HepG2 (cell line): ENCODE measurements at regions not wholly inside any gene's neighbourhood (a gene's known extent, or its start where the extent isn't known, plus 50 kb on each side); places are given as distances from the start of the nearest gene placed in this dataset.

ENCODE experiments used
- BRD4 ChIP-seq: sonication (generic); formaldehyde crosslinking; IDR thresholded peaks from 2 replicates; pipeline ENCODE4 v1.4.0; 2020; ENCODE audit warnings: missing genetic modification reagents
- CBFB ChIP-seq: sonication (generic); formaldehyde crosslinking; IDR thresholded peaks from 2 replicates; pipeline ENCODE4 v1.4.0; 2020; ENCODE audit warnings: missing genetic modification reagents
- EZH2 ChIP-seq: conservative IDR thresholded peaks from 2 replicates; pipeline ENCODE4 v1.6.1; 2012; ENCODE audit warnings: mild to moderate bottlenecking, low read depth, low read length, moderate library complexity
- HNRNPUL1 ChIP-seq: fragments of 200-400 bp; formaldehyde crosslinking; IDR thresholded peaks from 2 replicates; pipeline ENCODE4 v1.6.1; 2017; ENCODE audit warnings: low read depth, mild to moderate bottlenecking, low read length, moderate library complexity
- MAFK ChIP-seq, 2 experiments: IDR thresholded peaks in 1 of 2; conservative IDR thresholded peaks in 1 of 2; 2 replicates each; pipeline ENCODE4 v1.6.1; 2011; ENCODE audit warnings: improper control_type of control experiment in 2 of 2, low read length in 2 of 2
- MAZ ChIP-seq, 2 experiments: sonication (generic) in 1 of 2; formaldehyde crosslinking in 1 of 2; IDR thresholded peaks; 2 replicates each; pipeline versions ENCODE4 v1.5.0 to v1.6.1; 2012 to 2020; ENCODE audit warnings: low read depth in 2 of 2, mild to moderate bottlenecking in 2 of 2, borderline replicate concordance in 1 of 2, improper control_type of control experiment in 1 of 2, low read length in 1 of 2, missing genetic modification reagents in 1 of 2, moderate library complexity in 1 of 2
- MIXL1 ChIP-seq: IDR thresholded peaks from 2 replicates; pipeline ENCODE4 v1.6.1; 2016
- POLR2A ChIP-seq, 2 experiments: IDR thresholded peaks; 2 replicates each; pipeline ENCODE4 v1.6.1; 2011; ENCODE audit warnings: low read depth in 2 of 2, low read length in 2 of 2, mild to moderate bottlenecking in 1 of 2, moderate library complexity in 1 of 2; ENCODE audit not compliant: insufficient read depth in 1 of 2
- ZNF776 ChIP-seq: sonication (generic); formaldehyde crosslinking; IDR thresholded peaks from 2 replicates; pipeline ENCODE4 v1.4.0; 2020; ENCODE audit warnings: mild to moderate bottlenecking, missing genetic modification reagents
- TF ChIP-seq, protein P1 (sequence below): sonication (generic); formaldehyde crosslinking; IDR thresholded peaks from 2 replicates; pipeline ENCODE4 v1.4.0; 2020; ENCODE audit warnings: missing genetic modification reagents, mild to moderate bottlenecking, borderline replicate concordance
- TF ChIP-seq, protein P2 (sequence below): sonication (generic); formaldehyde crosslinking; IDR thresholded peaks from 2 replicates; pipeline ENCODE4 v1.5.0; 2020; ENCODE audit warnings: mild to moderate bottlenecking, missing genetic modification reagents, moderate library complexity

DNA sequence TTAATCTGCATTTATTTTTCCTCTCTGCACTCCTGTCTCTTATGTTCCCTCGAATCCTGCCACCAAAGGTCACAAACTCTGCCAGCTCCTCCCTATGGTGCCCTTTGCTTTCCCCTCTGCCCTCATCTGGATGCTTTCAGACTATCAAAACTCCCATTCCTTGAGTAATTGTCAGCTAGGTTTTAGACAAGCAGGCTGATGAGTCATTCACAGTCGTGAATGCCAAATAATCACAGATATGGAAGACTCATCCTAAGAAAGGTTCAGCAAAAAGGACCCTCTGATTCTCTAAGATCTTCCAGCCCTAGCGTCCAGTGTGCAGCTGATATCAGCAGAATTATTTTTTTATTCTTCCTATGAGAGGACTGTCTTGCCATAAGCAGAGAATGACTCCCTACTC, 104.5 kb upstream of the NUDT12 start:
- TF ChIP-seq EZH2 (no peak), CBFB (CRISPR knock-in tag) (no peak), MAFK (conservative IDR thresholded peaks at IDR 0.05 in 1 of 2, IDR thresholded peaks at IDR 0.05 in 1 of 2; ENCODE audit: low read length in 2 of 2) (no peak), ZNF776 (CRISPR knock-in tag) (no peak), MAZ (IDR thresholded peaks at IDR 0.05; ENCODE audit: borderline replicate concordance, low read depth, low read length) (no peak), MAZ (CRISPR knock-in tag; IDR thresholded peaks at IDR 0.05; ENCODE audit: low read depth) (no peak), BRD4 (CRISPR knock-in tag) (no peak), POLR2A (IDR thresholded peaks at IDR 0.05; ENCODE audit: insufficient read depth in 1 of 2, low read depth in 2 of 2, low read length in 2 of 2) (no peak), MIXL1 (no peak), HNRNPUL1 (no peak)
- TF ChIP-seq, protein P1, sequence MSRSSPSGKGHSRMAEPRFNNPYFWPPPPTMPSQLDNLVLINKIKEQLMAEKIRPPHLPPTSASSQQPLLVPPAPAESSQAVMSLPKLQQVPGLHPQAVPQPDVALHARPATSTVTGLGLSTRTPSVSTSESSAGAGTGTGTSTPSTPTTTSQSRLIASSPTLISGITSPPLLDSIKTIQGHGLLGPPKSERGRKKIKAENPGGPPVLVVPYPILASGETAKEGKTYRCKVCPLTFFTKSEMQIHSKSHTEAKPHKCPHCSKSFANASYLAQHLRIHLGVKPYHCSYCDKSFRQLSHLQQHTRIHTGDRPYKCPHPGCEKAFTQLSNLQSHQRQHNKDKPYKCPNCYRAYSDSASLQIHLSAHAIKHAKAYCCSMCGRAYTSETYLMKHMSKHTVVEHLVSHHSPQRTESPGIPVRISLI (CRISPR knock-in tag), result no peak
- TF ChIP-seq, protein P2, sequence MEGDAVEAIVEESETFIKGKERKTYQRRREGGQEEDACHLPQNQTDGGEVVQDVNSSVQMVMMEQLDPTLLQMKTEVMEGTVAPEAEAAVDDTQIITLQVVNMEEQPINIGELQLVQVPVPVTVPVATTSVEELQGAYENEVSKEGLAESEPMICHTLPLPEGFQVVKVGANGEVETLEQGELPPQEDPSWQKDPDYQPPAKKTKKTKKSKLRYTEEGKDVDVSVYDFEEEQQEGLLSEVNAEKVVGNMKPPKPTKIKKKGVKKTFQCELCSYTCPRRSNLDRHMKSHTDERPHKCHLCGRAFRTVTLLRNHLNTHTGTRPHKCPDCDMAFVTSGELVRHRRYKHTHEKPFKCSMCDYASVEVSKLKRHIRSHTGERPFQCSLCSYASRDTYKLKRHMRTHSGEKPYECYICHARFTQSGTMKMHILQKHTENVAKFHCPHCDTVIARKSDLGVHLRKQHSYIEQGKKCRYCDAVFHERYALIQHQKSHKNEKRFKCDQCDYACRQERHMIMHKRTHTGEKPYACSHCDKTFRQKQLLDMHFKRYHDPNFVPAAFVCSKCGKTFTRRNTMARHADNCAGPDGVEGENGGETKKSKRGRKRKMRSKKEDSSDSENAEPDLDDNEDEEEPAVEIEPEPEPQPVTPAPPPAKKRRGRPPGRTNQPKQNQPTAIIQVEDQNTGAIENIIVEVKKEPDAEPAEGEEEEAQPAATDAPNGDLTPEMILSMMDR (CRISPR knock-in tag), result no peak
